ENCODE measurements at regions not wholly inside any gene's neighbourhood (a gene's known extent, or its start where the extent isn't known, plus 50 kb on each side); places are given as distances from the start of the nearest gene placed in this dataset.
"Not testable (repeated sequence)": the region's sequence is repeated elsewhere in the genome, so short reads cannot be mapped to it uniquely, and the experiment has no call there.

- DNase-seq, result no peak
These were observed 555.2 kb upstream of the EPHA5 start for GRCh38 chr4:66225539-66225938.

GRCh38 chr4:66223068-66223703, 552.9 kb upstream of the EPHA5 start:
- DNase-seq, result no peak

GRCh38 chr4:66219401-66219800, 549.1 kb upstream of the EPHA5 start:
- no peak for DNase-seq

GRCh38 chr4:66216252-66216651, 546.0 kb upstream of the EPHA5 start:
- DNase-seq, result no peak

GRCh38 chr4:66212489-66212888, 542.2 kb upstream of the EPHA5 start:
- DNase-seq, result no peak

GRCh38 chr4:66204534-66205247, 534.4 kb upstream of the EPHA5 start:
- DNase-seq, result no peak

GRCh38 chr4:66202870-66203269, 532.6 kb upstream of the EPHA5 start:
- no peak for DNase-seq

GRCh38 chr4:66197451-66197850, 527.2 kb upstream of the EPHA5 start:
- DNase-seq, result no peak

- DNase-seq, result no peak
These were observed 523.2 kb upstream of the EPHA5 start for GRCh38 chr4:66193487-66193886.

- no peak for DNase-seq
These were observed 517.0 kb upstream of the EPHA5 start for GRCh38 chr4:66187175-66187720.

GRCh38 chr4:66186095-66186494, 515.8 kb upstream of the EPHA5 start:
- DNase-seq, result no peak

GRCh38 chr4:66182636-66183035, 512.3 kb upstream of the EPHA5 start:
- no peak for DNase-seq

GRCh38 chr4:66178906-66179305, 508.6 kb upstream of the EPHA5 start:
- DNase-seq, result no peak

GRCh38 chr4:66169341-66169740, 499.1 kb upstream of the EPHA5 start:
- no peak for DNase-seq

- DNase-seq, result no peak
These were observed 494.6 kb upstream of the EPHA5 start for GRCh38 chr4:66164869-66165268.

- DNase-seq, result no peak
These were observed 490.3 kb upstream of the EPHA5 start for GRCh38 chr4:66160606-66161005.

- no peak for DNase-seq
These were observed 487.3 kb upstream of the EPHA5 start for GRCh38 chr4:66157594-66157993.

GRCh38 chr4:66130042-66130441, 459.8 kb upstream of the EPHA5 start:
- no peak for DNase-seq

- DNase-seq, result no peak
These were observed 453.6 kb upstream of the EPHA5 start for GRCh38 chr4:66123831-66124413.

- DNase-seq, result no peak
These were observed 452.9 kb upstream of the EPHA5 start for GRCh38 chr4:66123190-66123589.

- not testable (repeated sequence) for DNase-seq
These were observed 444.9 kb upstream of the EPHA5 start for GRCh38 chr4:66115231-66115630.

- DNase-seq, result no peak
These were observed 438.6 kb upstream of the EPHA5 start for GRCh38 chr4:66108898-66109297.

GRCh38 chr4:66097218-66097617, 426.9 kb upstream of the EPHA5 start:
- no peak for DNase-seq

GRCh38 chr4:66095065-66095464, 424.8 kb upstream of the EPHA5 start:
- DNase-seq, result no peak

Measured in activated CD8-positive, alpha-beta memory T cell treated with anti-CD3 and anti-CD28 coated beads, Interleukin-2, amount 50 U/mL, for 48 hours (primary cell).